ENCODE measurements at regions not wholly inside any gene's neighbourhood (a gene's known extent, or its start where the extent isn't known, plus 50 kb on each side); places are given as distances from the start of the nearest gene placed in this dataset.
A peak's percentile ranks its signal among the peaks of the same experiment; 100 is the strongest.

DNA sequence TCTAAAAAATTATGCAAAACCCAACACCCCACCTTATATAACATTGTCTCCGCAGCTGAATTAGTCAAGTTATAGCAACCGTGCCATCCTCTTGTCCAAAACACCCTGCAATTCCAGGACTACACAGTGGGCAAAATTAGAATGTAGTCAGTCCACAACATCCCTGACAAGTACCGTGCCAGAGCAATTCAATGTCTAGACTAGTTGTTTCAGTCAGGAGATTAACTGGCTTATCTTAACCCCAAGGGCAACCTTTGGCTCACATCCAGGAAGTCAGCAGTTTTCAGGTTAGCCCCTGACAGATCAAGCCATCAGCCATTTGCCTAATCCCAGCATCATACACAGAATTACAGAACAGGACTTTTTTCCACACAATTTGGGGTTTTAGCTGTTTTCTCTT is 240.8 kb upstream of the TMEM161B start:
- Histone ChIP-seq H3K36me3 (no peaks in the 10 kb centered on the region), H3K27me3 (no peaks in the 10 kb centered on the region), H3K27ac (no peak overlapping the region), H3K4me3 (no peak overlapping the region), H3K9me3 (no peaks in the 10 kb centered on the region), H3K4me1 (no peaks in the 10 kb centered on the region)
- DNase-seq, result no peak
- no peak for TF ChIP-seq POLR2A (IDR thresholded peaks at IDR 0.05)
- TF ChIP-seq, protein P1, sequence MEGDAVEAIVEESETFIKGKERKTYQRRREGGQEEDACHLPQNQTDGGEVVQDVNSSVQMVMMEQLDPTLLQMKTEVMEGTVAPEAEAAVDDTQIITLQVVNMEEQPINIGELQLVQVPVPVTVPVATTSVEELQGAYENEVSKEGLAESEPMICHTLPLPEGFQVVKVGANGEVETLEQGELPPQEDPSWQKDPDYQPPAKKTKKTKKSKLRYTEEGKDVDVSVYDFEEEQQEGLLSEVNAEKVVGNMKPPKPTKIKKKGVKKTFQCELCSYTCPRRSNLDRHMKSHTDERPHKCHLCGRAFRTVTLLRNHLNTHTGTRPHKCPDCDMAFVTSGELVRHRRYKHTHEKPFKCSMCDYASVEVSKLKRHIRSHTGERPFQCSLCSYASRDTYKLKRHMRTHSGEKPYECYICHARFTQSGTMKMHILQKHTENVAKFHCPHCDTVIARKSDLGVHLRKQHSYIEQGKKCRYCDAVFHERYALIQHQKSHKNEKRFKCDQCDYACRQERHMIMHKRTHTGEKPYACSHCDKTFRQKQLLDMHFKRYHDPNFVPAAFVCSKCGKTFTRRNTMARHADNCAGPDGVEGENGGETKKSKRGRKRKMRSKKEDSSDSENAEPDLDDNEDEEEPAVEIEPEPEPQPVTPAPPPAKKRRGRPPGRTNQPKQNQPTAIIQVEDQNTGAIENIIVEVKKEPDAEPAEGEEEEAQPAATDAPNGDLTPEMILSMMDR (IDR thresholded peaks at IDR 0.05), result no peak

DNA sequence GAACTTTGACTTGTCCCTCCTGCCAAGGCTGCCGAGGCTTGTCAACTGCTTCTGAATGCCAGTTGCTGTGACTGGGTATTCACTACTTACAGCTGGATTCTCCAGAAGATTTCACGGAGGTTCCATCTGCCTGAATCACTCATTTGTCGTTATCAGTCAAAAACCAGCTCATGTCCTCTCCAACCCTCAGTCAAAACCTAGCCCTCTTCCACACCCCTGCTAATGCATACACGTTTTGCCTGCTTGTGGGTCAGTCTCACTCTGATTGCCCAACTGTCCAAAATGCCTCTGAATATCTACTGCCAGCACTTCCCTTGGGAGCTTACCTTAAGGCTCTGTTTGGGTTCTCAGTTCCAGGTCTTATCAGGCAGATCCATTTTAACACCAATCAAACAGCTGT is 238.6 kb upstream of the TMEM161B start:
- H3K27me3 ChIP-seq, result no peaks in the 10 kb centered on the region
- no peak for TF ChIP-seq POLR2A (IDR thresholded peaks at IDR 0.05)
- TF ChIP-seq, protein P1 (IDR thresholded peaks at IDR 0.05), result no peak
- no peaks in the 10 kb centered on the region for H3K9me3 ChIP-seq
- H3K4me3 ChIP-seq, result no peak overlapping the region
- H3K27ac ChIP-seq, result no peak overlapping the region
- no peaks in the 10 kb centered on the region for H3K36me3 ChIP-seq
- no peak for DNase-seq
- no peaks in the 10 kb centered on the region for H3K4me1 ChIP-seq

DNA sequence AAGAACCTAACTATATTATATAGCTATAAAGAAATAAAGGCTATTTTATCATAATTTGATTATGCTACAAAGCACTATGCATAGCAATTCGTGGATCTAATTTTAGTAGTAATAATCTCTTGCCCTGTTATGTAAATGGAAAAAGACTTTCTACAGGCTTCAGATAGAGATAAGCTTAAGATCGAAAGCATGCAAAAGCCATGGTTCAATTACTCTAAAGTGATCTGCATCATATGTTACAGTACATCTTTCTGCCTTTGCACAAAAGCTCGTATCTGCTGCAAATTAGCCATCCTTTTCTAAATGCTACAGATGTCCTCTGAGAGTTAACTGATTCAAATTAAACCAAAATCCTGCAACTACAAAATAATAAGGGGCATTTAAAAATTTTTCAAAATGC is 234.8 kb upstream of the TMEM161B start:
- no peak for TF ChIP-seq POLR2A (IDR thresholded peaks at IDR 0.05)
- TF ChIP-seq, protein P1 (IDR thresholded peaks at IDR 0.05), result no peak
- Histone ChIP-seq H3K9me3 (no peaks in the 10 kb centered on the region), H3K27me3 (no peaks in the 10 kb centered on the region), H3K27ac (no peak overlapping the region), H3K4me1 (no peaks in the 10 kb centered on the region), H3K4me3 (no peak overlapping the region), H3K36me3 (no peaks in the 10 kb centered on the region)
- no peak for DNase-seq

DNA sequence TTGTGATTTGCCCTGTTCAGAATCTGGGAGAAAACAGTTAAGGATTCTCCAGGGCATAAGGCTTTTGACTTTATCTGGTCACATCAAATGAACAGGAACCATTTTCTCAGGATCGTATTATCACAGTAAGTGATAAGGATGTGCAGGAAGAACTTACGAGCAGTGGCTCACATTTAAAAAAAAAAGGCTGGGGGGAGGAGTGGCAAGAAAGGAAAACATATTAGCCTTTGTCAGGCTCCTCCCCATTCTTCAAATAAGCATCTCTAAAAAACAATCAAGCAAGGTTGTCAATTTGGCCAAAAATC is 234.3 kb upstream of the TMEM161B start:
- DNase-seq, result no peak
- TF ChIP-seq POLR2A (IDR thresholded peaks at IDR 0.05), result no peak
- TF ChIP-seq, protein P1 (IDR thresholded peaks at IDR 0.05), result no peak
- Histone ChIP-seq H3K36me3 (no peaks in the 10 kb centered on the region), H3K27me3 (no peaks in the 10 kb centered on the region), H3K4me3 (peak overlapping the region; percentile 34 to 57 (median 46)), H3K4me1 (no peaks in the 10 kb centered on the region), H3K27ac (peak overlapping the region in 1 of 4 donors; percentile 18), H3K9me3 (no peaks in the 10 kb centered on the region)

DNA sequence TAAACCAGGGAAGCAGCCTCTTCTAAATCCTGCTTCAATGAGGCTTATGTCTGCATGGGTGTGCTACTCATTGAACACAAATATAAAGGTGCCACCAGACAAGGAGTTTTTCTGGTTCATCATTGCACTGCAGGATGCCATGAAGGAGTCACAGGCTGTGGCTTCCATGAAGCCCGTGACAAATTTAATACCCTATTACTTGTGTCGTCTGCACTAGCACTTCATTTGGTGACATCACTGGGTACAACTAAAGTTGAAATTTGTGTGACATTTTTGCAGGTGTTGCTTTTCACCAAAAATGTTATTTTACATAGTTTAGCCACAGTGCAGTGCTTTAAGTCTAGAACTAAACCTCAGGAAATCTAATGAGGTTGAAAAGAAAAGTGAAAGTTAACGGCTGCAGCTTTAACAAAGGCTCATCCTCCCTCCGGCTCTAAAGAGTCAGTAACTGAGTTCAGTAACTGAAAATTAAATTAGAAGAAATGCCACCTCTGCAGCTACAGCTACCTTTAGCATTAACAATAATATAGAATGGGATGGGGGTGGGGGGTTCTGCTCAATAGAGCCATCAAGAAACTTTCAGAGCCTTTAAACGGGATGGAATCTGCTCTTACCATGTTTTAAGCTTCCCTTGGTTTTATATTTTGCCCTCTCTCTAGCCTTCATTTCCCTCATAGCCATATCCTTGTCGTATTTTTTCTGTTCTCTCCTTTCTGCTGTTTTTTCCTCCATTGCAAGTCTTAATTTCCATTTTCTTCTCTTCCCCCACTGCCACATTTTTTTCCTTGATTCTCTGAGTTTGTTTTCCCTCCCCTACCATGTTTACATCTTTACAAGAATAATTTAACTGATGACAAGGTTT is 233.8 kb upstream of the TMEM161B start:
- no peaks in the 10 kb centered on the region for H3K27me3 ChIP-seq
- TF ChIP-seq, protein P1 (IDR thresholded peaks at IDR 0.05), result no peak
- no peaks in the 10 kb centered on the region for H3K36me3 ChIP-seq
- no peak for DNase-seq
- no peaks in the 10 kb centered on the region for H3K9me3 ChIP-seq
- peak overlapping the region; percentile 34 to 57 (median 46) for H3K4me3 ChIP-seq
- no peaks in the 10 kb centered on the region for H3K4me1 ChIP-seq
- H3K27ac ChIP-seq, result peak overlapping the region in 1 of 4 donors; percentile 18
